ENCODE measurements at regions not wholly inside any gene's neighbourhood (a gene's known extent, or its start where the extent isn't known, plus 50 kb on each side); places are given as distances from the start of the nearest gene placed in this dataset.

DNA sequence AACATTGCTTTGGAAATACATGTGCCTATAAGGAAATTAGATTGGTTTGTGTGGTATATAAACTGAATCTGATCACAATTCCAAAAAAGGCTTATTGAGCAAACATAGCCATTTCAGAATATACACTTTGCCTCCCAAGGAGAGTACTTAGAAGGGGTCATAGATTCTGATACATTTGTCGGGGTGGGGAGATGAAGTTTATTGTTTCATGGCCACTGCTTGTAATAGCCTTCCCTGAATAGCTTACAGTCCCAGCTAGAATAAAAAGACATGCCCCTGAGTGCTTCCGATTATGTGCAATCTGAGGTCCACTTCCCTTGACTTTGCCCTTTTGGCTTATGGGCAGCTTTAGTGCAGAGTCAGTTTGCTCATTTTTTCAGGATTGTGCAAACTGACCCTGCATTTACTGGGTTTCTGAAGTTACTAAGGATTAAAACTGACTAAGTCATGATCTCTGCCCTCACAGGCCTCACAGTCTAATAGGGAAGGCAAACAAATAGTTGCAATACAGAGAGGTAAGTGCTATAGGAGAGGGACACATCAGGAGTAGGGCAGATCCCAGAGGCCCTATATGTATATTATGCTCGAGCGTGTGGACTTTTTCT, 184.2 kb downstream of the BLID start:
- TF ChIP-seq CTCF (IDR thresholded peaks at IDR 0.05) (no peak), POLR2A (IDR thresholded peaks at IDR 0.05) (no peak)

All from testis (tissue), 2 donors.